ENCODE measurements at regions not wholly inside any gene's neighbourhood (a gene's known extent, or its start where the extent isn't known, plus 50 kb on each side); places are given as distances from the start of the nearest gene placed in this dataset.
A peak's percentile ranks its signal among the peaks of the same experiment; 100 is the strongest.

- H3K4me3 ChIP-seq (ENCODE audit: low read depth, low read length) = no peak overlapping the region
- TF ChIP-seq CTCF (IDR thresholded peaks at IDR 0.05; ENCODE audit: insufficient read depth, low read depth, low read length) = no peak
- peak; percentile 70 for DNase-seq (ENCODE audit: low read depth)
Measured at GRCh38 chr6:101195588-101195987, 197.9 kb upstream of the GRIK2 start.

DNA sequence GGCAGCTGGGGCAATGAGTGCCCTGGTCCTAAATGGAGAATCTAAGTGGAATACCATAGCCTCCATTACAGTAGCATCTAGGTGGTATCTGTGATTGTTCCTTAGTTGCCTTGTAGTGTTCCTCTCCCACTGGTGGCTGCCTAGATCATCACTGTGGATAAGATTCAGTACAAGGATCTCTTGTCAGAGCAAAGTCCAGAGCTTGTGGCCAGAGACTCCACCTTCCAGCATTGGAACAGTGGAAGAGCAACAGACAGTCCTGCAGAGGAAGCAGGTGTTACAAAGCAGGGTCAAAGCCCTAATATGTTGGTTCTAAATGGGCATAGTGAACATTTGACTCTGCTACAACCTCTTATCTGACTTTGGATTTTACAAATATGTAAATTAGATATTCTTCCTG is 194.1 kb upstream of the GRIK2 start:
- TF ChIP-seq CTCF (IDR thresholded peaks at IDR 0.05; ENCODE audit: insufficient read depth, low read depth, low read length) = no peak
- DNase-seq (ENCODE audit: low read depth) = no peak
- H3K4me3 ChIP-seq (ENCODE audit: low read depth, low read length) = no peak overlapping the region

- no peak for DNase-seq (ENCODE audit: low read depth)
- H3K4me3 ChIP-seq (ENCODE audit: low read depth, low read length) = no peak overlapping the region
- no peak for TF ChIP-seq CTCF (IDR thresholded peaks at IDR 0.05; ENCODE audit: insufficient read depth, low read depth, low read length)
Measured at GRCh38 chr6:101202867-101203374, 190.6 kb upstream of the GRIK2 start.

DNA sequence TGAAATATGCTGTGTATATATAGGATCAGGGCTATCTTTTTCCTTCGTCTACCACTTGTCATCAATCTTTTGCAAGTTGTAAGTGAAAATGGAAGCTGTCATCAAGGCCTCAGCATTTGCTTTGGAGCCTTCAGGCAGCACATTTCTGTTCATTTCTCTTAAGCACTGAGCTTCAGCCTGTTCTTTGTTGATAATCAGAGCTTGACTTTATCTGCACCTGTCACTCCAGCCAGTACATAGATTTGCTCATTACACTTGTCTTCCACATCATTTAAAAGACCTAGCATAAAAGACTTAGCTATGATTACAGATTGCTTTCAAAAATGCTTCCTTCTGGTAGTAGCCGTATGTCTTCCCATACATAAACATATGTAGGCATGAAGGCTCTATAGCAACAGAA is 189.8 kb upstream of the GRIK2 start:
- no peak overlapping the region for H3K4me3 ChIP-seq (ENCODE audit: low read depth, low read length)
- no peak for TF ChIP-seq CTCF (IDR thresholded peaks at IDR 0.05; ENCODE audit: insufficient read depth, low read depth, low read length)
- no peak for DNase-seq (ENCODE audit: low read depth)

- H3K4me3 ChIP-seq (ENCODE audit: low read depth, low read length) = no peak overlapping the region
Measured at GRCh38 chr6:101208152-101208551, 185.4 kb upstream of the GRIK2 start.

DNA sequence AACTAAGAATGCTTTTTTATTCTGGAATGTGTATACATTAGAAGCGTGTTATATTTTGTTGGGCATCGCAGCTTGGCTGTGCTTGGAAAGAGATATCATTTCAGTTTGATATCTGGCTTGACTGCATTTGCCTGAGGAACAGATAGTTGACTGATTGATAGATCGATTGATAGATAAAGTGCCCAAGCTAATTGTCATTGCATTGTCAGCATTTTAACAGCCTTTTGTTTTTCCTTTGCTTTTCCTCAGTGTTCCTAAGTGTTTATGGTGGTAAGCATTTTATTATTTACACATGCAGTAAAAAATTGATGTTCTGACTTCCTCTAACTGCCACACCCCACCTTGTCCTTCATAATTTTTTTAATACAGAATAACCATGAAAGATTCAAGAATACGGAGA is 180.9 kb upstream of the GRIK2 start:
- H3K4me3 ChIP-seq (ENCODE audit: low read depth, low read length) = no peak overlapping the region
- no peak for DNase-seq (ENCODE audit: low read depth)
- TF ChIP-seq CTCF (IDR thresholded peaks at IDR 0.05; ENCODE audit: insufficient read depth, low read depth, low read length) = no peak

More at GRCh38 chr6:101208152-101208551, 185.4 kb upstream of the GRIK2 start:
- no peak for TF ChIP-seq CTCF (IDR thresholded peaks at IDR 0.05; ENCODE audit: insufficient read depth, low read depth, low read length)
- DNase-seq (ENCODE audit: low read depth) = no peak

DNA sequence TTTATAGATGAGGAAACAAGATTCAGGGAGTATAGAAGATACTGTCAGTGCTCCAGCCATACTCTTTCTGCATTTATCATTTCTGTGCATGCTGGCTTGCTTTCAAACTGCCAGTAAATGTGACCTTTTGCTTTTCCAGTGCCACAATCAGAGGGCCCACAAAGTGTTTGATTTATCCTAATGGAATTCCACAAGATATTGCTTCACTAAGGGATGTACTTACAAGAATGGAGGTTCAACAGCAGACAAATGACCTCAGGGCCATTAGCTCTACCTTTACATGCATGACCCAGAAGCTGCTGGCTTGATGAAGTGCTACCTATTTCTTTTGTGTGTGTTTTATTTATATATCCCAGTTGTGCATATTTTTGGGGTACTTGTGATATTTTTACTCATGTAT is 171.5 kb upstream of the GRIK2 start:
- H3K4me3 ChIP-seq (ENCODE audit: low read depth, low read length) = no peak overlapping the region
- no peak for DNase-seq (ENCODE audit: low read depth)
- no peak for TF ChIP-seq CTCF (IDR thresholded peaks at IDR 0.05; ENCODE audit: insufficient read depth, low read depth, low read length)

Data from fibroblast of villous mesenchyme (primary cell).